ENCODE measurements at regions not wholly inside any gene's neighbourhood (a gene's known extent, or its start where the extent isn't known, plus 50 kb on each side); places are given as distances from the start of the nearest gene placed in this dataset.

GRCh38 chr6:6793388-6794250, 205.1 kb downstream of the LY86 start:
- no peak for TF ChIP-seq POLR2A (IDR thresholded peaks at IDR 0.05; ENCODE audit: low read length)
- TF ChIP-seq GATA1 (IDR thresholded peaks at IDR 0.05; ENCODE audit: low read depth, low read length) = no peak
